Lower leg skin (tissue), 4 donors: ENCODE measurements at regions not wholly inside any gene's neighbourhood (a gene's known extent, or its start where the extent isn't known, plus 50 kb on each side); places are given as distances from the start of the nearest gene placed in this dataset.

ENCODE experiments used
- DNase-seq, 2 donors: peaks; one replicate each; pipeline ENCODE4 v3.0.0-alpha.2; 2019; ENCODE audit warnings: low spot score in 2 of 2
- H3K4me3 ChIP-seq: fragments of 200-600 bp; sonication (generic); 2 replicates; pipeline ENCODE4 v1.5.1; 2017; ENCODE audit warnings: mild to moderate bottlenecking, low read depth; ENCODE audit not compliant: poor library complexity, severe bottlenecking
- CTCF ChIP-seq, 3 donors: fragments of 450-650 bp; IDR thresholded peaks; one replicate each; pipeline ENCODE4 v1.5.1; 2016; ENCODE audit warnings: antibody characterized with exemption in 3 of 3, mild to moderate bottlenecking in 3 of 3, moderate library complexity in 2 of 3
- POLR2A ChIP-seq, 2 donors: fragments of 450-650 bp; IDR thresholded peaks; one replicate each; pipeline ENCODE4 v1.6.1; 2016 to 2017; ENCODE audit warnings: antibody characterized with exemption in 2 of 2, mild to moderate bottlenecking in 1 of 2, moderate library complexity in 1 of 2
- WGBS, 2 donors: methylation state at CpG; one replicate each; pipeline ENCODE4 v1.1.5; 2018; 5-methylcytosine and 5-hydroxymethylcytosine counted together
- intact Hi-C: fragments of 100-400 bp; cut with DNase I; formaldehyde crosslinking; loops from one replicate; pipeline ENCODE4 v1.15.0; 2023; ENCODE audit warnings: low total_unique reads

- TF ChIP-seq POLR2A (IDR thresholded peaks at IDR 0.05) (no peak), CTCF (IDR thresholded peaks at IDR 0.05) (no peak)
- intact Hi-C loops: no loop called here
- no peak for DNase-seq
- no peak overlapping the region for H3K4me3 ChIP-seq
- WGBS, 2 donors: 94% methylated on average over 10 of the region's 10 CpGs
These were observed 384.1 kb downstream of the FOXG1 start for GRCh38 chr14:29150659-29151058.

GRCh38 chr14:29156096-29156495 lies 389.5 kb downstream of the FOXG1 start:
- intact Hi-C loops: no loop called here
- no peak for DNase-seq
- no peak for TF ChIP-seq CTCF (IDR thresholded peaks at IDR 0.05)
- no peak for TF ChIP-seq POLR2A (IDR thresholded peaks at IDR 0.05)
- no peak overlapping the region for H3K4me3 ChIP-seq

GRCh38 chr14:29161593-29161992 lies 395.0 kb downstream of the FOXG1 start:
- no peak overlapping the region for H3K4me3 ChIP-seq
- intact Hi-C loops: no loop called here
- DNase-seq: no peak
- WGBS, 2 donors: 57 to 58% methylated on average over 4 of the region's 4 CpGs
- TF ChIP-seq CTCF (IDR thresholded peaks at IDR 0.05) (no peak), POLR2A (IDR thresholded peaks at IDR 0.05) (no peak)

- no peak overlapping the region for H3K4me3 ChIP-seq
- no peak for DNase-seq
- WGBS, 2 donors: 47 to 55% methylated on average over 2 of the region's 2 CpGs
- no peak for TF ChIP-seq POLR2A (IDR thresholded peaks at IDR 0.05)
- TF ChIP-seq CTCF (IDR thresholded peaks at IDR 0.05): no peak
- intact Hi-C loops: no loop called here
These were observed 396.5 kb downstream of the FOXG1 start for GRCh38 chr14:29163109-29163508.

- DNase-seq: no peak
- no peak overlapping the region for H3K4me3 ChIP-seq
- TF ChIP-seq POLR2A (IDR thresholded peaks at IDR 0.05): no peak
- TF ChIP-seq CTCF (IDR thresholded peaks at IDR 0.05): no peak
- 33 to 34% methylated on average over 1 of the region's 1 CpG for WGBS, 2 donors
- intact Hi-C loops: no loop called here
These were observed 398.8 kb downstream of the FOXG1 start for GRCh38 chr14:29165431-29165830.

- DNase-seq: no peak
- TF ChIP-seq CTCF (IDR thresholded peaks at IDR 0.05) (no peak), POLR2A (IDR thresholded peaks at IDR 0.05) (no peak)
- no peak overlapping the region for H3K4me3 ChIP-seq
- WGBS, 2 donors: 71 to 75% methylated on average over 1 of the region's 1 CpG
- intact Hi-C loops: no loop called here
These were observed 399.9 kb downstream of the FOXG1 start for GRCh38 chr14:29166507-29166906.
